AG09319 (cell line): ENCODE measurements at regions not wholly inside any gene's neighbourhood (a gene's known extent, or its start where the extent isn't known, plus 50 kb on each side); places are given as distances from the start of the nearest gene placed in this dataset.

ENCODE experiments used
- DNase-seq: peaks from one replicate; pipeline ENCODE4 v3.0.0-alpha.2; 2010; ENCODE audit warnings: low read depth; ENCODE audit errors: extremely low read depth
- TF ChIP-seq, protein P1 (sequence below): IDR thresholded peaks from 2 replicates; pipeline ENCODE4 v1.5.1; 2011; ENCODE audit warnings: low read depth, mild to moderate bottlenecking, inconsistent platforms, low read length, moderate library complexity

DNA sequence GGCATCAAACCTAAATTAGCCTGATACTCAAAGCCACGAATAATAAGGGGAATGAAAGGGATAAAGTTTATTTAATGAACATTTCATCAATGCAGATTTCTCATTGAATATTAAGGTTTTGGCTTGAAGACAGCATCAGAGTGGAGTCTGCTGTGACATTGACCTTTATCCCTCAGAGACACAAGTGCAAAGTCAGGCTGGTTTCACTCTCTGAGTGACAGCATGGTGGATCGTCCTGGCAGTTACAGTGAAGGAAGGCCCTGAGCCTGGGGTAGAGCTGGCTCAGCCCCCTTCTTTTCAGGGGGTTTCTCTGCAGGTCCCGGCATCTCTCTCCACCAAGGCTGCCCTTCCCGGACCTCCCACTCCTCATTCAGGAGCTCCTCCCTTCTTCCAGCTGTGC, 503.1 kb downstream of the PREX1 start:
- no peak for DNase-seq
- TF ChIP-seq, protein P1, sequence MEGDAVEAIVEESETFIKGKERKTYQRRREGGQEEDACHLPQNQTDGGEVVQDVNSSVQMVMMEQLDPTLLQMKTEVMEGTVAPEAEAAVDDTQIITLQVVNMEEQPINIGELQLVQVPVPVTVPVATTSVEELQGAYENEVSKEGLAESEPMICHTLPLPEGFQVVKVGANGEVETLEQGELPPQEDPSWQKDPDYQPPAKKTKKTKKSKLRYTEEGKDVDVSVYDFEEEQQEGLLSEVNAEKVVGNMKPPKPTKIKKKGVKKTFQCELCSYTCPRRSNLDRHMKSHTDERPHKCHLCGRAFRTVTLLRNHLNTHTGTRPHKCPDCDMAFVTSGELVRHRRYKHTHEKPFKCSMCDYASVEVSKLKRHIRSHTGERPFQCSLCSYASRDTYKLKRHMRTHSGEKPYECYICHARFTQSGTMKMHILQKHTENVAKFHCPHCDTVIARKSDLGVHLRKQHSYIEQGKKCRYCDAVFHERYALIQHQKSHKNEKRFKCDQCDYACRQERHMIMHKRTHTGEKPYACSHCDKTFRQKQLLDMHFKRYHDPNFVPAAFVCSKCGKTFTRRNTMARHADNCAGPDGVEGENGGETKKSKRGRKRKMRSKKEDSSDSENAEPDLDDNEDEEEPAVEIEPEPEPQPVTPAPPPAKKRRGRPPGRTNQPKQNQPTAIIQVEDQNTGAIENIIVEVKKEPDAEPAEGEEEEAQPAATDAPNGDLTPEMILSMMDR = no peak

DNA sequence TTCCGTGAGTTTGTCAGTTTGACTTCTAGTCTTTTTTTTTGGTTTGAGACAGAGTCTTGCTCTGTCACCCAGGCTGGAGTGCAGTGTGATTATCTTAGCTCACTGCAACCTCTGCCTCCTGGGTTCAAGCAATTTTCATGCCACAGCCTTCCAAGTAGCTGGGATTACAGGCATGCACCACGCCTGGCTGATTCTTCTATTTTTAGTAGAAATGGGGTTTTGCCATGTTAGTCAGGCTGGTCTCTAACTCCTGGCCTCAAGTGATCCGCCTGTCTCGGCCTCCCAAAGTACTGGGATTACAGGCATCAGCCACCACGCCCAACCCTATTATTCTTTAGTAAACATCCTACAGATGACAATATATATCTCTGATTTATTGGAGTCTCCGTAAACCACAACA, 506.5 kb downstream of the PREX1 start:
- DNase-seq = no peak
- TF ChIP-seq, protein P1 = no peak

DNA sequence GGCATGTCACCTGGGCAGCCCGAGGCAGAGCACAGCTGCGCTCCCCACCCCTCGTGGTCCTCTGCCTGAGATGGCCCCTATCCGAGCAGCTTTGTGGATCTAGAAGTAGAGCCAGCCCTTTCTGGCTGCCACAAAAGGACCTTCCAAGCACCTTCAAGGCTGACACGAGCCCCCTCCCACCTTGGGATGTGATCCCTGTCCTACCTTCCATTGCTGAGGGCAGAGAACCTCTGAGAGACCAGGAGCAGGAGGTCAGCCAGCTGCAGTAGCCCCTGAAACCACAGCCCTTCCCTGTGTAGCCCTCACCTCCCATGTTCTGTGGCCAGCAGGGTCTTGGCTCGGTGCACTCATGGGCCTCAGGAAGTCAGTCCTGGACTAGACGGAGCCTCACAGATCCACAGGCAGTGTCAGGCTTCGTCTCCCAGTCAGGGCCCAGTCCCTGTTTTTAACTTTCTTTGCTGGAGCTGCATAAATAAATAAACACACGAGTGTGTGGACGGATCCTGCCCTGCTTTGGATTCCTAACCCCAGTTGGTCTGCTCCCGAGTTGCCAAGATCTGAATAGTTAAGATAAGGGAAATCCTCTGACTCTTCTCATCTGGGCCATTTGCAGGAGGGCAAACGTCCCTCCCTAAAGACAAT, 507.7 kb downstream of the PREX1 start:
- DNase-seq = no peak
- TF ChIP-seq, protein P1 = no peak

DNA sequence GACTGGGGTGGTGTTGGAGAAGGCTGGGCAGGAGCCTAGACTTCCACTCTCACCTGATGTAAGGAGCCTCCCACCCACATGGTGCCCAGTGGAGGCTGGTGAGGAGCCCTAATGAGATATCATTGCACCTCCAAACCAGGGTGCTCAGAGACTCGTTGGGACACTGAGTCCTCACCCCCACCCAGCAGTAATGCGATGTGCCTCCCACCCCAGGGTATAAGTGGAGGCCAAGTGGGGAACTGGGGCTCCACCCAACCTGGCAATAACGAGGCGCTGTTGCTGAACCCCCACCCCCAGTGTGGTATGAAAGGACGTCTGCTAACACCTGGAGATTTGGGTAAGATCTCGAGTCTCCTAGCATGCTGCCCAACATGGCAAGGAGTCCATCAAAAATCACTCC, 510.2 kb downstream of the PREX1 start:
- TF ChIP-seq, protein P1 = no peak
- no peak for DNase-seq

DNA sequence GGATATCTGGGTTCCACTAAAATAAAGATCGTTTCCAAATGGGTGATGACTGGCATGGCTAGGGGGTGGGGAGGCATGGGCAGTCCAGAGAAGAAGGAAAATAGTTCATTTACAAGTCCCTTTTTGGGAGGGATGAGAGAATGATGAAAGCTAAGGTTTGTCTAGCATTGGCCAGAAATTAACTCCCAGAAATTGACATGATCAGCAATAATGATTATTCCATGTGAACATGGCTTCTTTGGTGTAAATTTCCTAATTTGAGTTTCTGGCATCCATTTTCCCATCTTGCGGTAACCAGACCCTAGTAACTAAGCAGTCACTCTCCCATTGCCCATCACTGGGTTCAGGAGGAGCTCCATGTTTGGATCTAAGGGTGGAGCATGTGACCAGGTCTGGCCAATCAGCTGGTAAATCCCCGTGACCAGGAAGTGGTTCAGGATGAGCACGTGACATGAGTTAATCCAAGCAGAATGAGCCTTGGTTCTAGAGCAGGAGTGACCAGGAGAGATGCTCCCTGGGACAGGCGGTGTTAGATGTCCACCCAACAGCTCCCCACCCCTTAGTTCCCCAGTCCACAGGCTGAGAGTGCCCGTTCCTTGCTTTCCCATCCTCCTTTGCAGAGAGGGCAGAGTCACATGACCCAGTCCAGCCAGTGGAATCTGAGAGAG, 512.7 kb downstream of the PREX1 start:
- DNase-seq = no peak
- TF ChIP-seq, protein P1 = no peak

DNA sequence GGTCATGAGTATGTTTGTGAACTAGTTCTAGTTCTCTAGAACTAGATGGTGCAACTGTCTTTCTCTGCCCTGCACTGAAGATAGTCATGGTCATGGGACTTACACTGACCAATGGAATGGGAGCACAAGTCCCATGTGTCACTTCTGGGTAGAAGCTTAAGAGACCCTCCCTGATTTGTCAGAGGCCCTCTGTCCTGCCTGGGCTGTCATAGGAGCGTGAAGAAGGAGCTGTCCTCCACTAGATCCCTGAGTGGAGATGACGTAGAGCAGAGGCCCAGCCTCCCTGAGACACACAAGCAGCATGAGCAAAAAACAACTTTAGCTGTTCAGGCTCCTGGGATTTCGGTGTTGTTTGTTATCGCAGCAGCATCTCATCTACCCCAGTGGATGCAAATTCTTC, 514.5 kb downstream of the PREX1 start:
- TF ChIP-seq, protein P1 = no peak

DNA sequence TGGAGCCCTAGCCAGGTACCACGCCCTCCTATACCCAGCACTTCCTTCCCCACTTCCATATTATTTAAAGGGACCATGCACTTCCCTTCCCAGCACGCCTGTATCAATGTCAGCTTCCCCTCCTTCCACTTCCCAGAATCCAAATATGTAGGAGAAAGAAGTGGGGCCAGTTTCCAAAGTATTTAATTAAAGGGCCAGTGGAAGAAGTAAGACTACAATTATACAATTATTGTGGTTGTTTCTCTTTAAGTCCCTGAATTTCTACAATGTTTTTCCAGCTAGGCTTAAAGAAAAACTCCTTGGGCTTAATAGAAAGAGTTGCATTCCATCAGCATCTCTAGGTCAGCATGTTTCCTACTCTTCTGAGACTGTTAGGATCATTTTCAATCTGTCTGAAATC, 515.8 kb downstream of the PREX1 start:
- no peak for DNase-seq
- TF ChIP-seq, protein P1 = no peak

More for the DNA sequence above, 514.5 kb downstream of the PREX1 start:
- DNase-seq = no peak
